ENCODE measurements at regions not wholly inside any gene's neighbourhood (a gene's known extent, or its start where the extent isn't known, plus 50 kb on each side); places are given as distances from the start of the nearest gene placed in this dataset.
A peak's percentile ranks its signal among the peaks of the same experiment; 100 is the strongest.

GRCh38 chr4:97235521-97235920 is 907.8 kb downstream of the STPG2 start:
- no peak overlapping the region for H3K27ac ChIP-seq (ENCODE audit: insufficient read depth, low read depth, low read length)
- no peak overlapping the region for H3K9ac ChIP-seq (replicated peaks; ENCODE audit: extremely low read depth, insufficient read depth, low read length)
- DNase-seq (ENCODE audit: low read depth, low spot score): peak; percentile 5
- dilution Hi-C loops (cut with MboI; ENCODE audit: extremely low pct_ligation_motif_present, low sequenced_read_pairs): no loop called here
- H3K4me3 ChIP-seq (replicated peaks in 1 of 3; ENCODE audit: insufficient read depth in 1 of 3, low read depth in 1 of 3, low read length in 3 of 3): no peak overlapping the region
- H3K27me3 ChIP-seq (ENCODE audit: control insufficient read depth in 2 of 2, insufficient read depth in 2 of 2, low read length in 2 of 2): no peaks in the 10 kb centered on the region
- TF ChIP-seq MYC (IDR thresholded peaks at IDR 0.05; ENCODE audit: low read depth, low read length): no peak
- no peak for TF ChIP-seq MAX (IDR thresholded peaks at IDR 0.05; ENCODE audit: insufficient read depth, insufficient read length)
- no peak for TF ChIP-seq EZH2 (IDR thresholded peaks at IDR 0.05; ENCODE audit: borderline replicate concordance, low read depth, low read length, severe bottlenecking)
- no peak for TF ChIP-seq POLR2A (IDR thresholded peaks at IDR 0.05; ENCODE audit: low read depth, low read length)
- TF ChIP-seq CTCF (IDR thresholded peaks at IDR 0.05; ENCODE audit: extremely low read depth in 1 of 2, insufficient read depth in 1 of 2, low read depth in 1 of 2, low read length in 2 of 2): no peak
- TF ChIP-seq FOS (IDR thresholded peaks at IDR 0.05; ENCODE audit: borderline replicate concordance, insufficient read depth, low read length): no peak
- no peak for TF ChIP-seq POLR2AphosphoS5 (IDR thresholded peaks at IDR 0.05; ENCODE audit: insufficient read depth, low read depth, low read length)
- no peak for TF ChIP-seq GATA2 (IDR thresholded peaks at IDR 0.05; ENCODE audit: insufficient read depth, insufficient read length, low read depth, low read length)
- no peak for TF ChIP-seq JUN (IDR thresholded peaks at IDR 0.05; ENCODE audit: borderline replicate concordance, insufficient read depth, insufficient read length, low read depth)
- no peaks in the 10 kb centered on the region for H3K4me1 ChIP-seq (ENCODE audit: control insufficient read depth, extremely low read depth, insufficient read depth, low read length)
- H3K79me2 ChIP-seq (ENCODE audit: control insufficient read depth, insufficient read depth, low read length): no peaks in the 10 kb centered on the region
- intact Hi-C loops (cut with micrococcal nuclease): no loop called here
- CTCF ChIA-PET: no interaction called here
- H3K4me2 ChIP-seq (ENCODE audit: insufficient read depth, low read length): no peak overlapping the region
- no peaks in the 10 kb centered on the region for H3K9me1 ChIP-seq (replicated peaks; ENCODE audit: control insufficient read depth, extremely low read depth, insufficient read depth, low read length)
- FAIRE-seq: no peak
- H3K36me3 ChIP-seq (ENCODE audit: control insufficient read depth in 2 of 2, extremely low read depth in 1 of 2, insufficient read depth in 2 of 2, low read length in 2 of 2): no peaks in the 10 kb centered on the region
- no TSS peak for BruUV-seq (replicated peaks)
- no peak overlapping the region for H2AFZ ChIP-seq (ENCODE audit: low read depth, low read length)
- no peaks in the 10 kb centered on the region for H4K20me1 ChIP-seq (replicated peaks; ENCODE audit: control insufficient read depth, extremely low read depth, insufficient read depth, low read length)
- POLR2A ChIA-PET: no interaction called here
- no peaks in the 10 kb centered on the region for H3K9me3 ChIP-seq (replicated peaks; ENCODE audit: control insufficient read depth, insufficient read depth, low read length)
